Keratinocyte (primary cell): ENCODE measurements at regions not wholly inside any gene's neighbourhood (a gene's known extent, or its start where the extent isn't known, plus 50 kb on each side); places are given as distances from the start of the nearest gene placed in this dataset.

Experiments used
- DNase-seq: peaks from one replicate; pipeline ENCODE4 v3.0.0-alpha.2; 2011; ENCODE audit warnings: low read depth, missing footprints, low spot score
- FAIRE-seq: peaks from 2 replicates; lab custom pipeline; 2011; peaks lifted over from hg19 to GRCh38; lab: Jason Lieb, UNC
- H2AFZ ChIP-seq: 2 replicates; pipeline ENCODE4 v1.6.0; 2012; ENCODE audit warnings: low read length, control low read depth, inconsistent platforms; ENCODE audit not compliant: control insufficient read depth
- H3K27ac ChIP-seq: 2 replicates; pipeline ENCODE4 v1.5.1; 2011; ENCODE audit warnings: low read length; ENCODE audit not compliant: control insufficient read depth, insufficient read depth
- H3K27me3 ChIP-seq: 3 replicates; pipeline ENCODE4 v1.6.0; 2011; ENCODE audit warnings: low read length; ENCODE audit not compliant: control insufficient read depth, insufficient read depth; ENCODE audit errors: extremely low read depth
- H3K36me3 ChIP-seq, 2 experiments: 2 replicates in 1 of 2; 3 replicates in 1 of 2; pipeline ENCODE4 v1.5.1; 2011; ENCODE audit warnings: low read length in 2 of 2, mild to moderate bottlenecking in 1 of 2; ENCODE audit not compliant: control insufficient read depth in 2 of 2, insufficient read depth in 2 of 2; ENCODE audit errors: extremely low read depth in 1 of 2
- H3K4me1 ChIP-seq: 3 replicates; pipeline ENCODE4 v1.5.1; 2011; ENCODE audit warnings: low read length; ENCODE audit not compliant: control insufficient read depth, insufficient read depth; ENCODE audit errors: extremely low read depth
- H3K4me2 ChIP-seq: 3 replicates; pipeline ENCODE4 v1.6.0; 2011; ENCODE audit warnings: low read depth, low read length; ENCODE audit not compliant: control insufficient read depth, insufficient read depth; ENCODE audit errors: extremely low read depth
- H3K4me3 ChIP-seq, 3 experiments: fragments of 200-600 bp in 1 of 3; sonication (generic) in 1 of 3; 2 replicates in 2 of 3; 3 replicates in 1 of 3; pipeline ENCODE4 v1.5.1; 2011 to 2016; ENCODE audit warnings: low read length in 3 of 3, mild to moderate bottlenecking in 3 of 3, control low read depth in 2 of 3, inconsistent platforms in 1 of 3, low read depth in 1 of 3, mixed read lengths in 1 of 3, mixed run types in 1 of 3, moderate library complexity in 1 of 3; ENCODE audit not compliant: control insufficient read depth in 2 of 3, insufficient read depth in 2 of 3; ENCODE audit errors: extremely low read depth in 1 of 3
- H3K79me2 ChIP-seq: 2 replicates; pipeline ENCODE4 v1.6.0; 2012; ENCODE audit warnings: low read length; ENCODE audit not compliant: control insufficient read depth, insufficient read depth
- H3K9ac ChIP-seq: 3 replicates; pipeline ENCODE4 v1.6.0; 2011; ENCODE audit warnings: low read length; ENCODE audit not compliant: control insufficient read depth, insufficient read depth; ENCODE audit errors: extremely low read depth
- H3K9me1 ChIP-seq: 3 replicates; pipeline ENCODE4 v1.6.0; 2011; ENCODE audit warnings: low read length; ENCODE audit not compliant: control insufficient read depth, insufficient read depth; ENCODE audit errors: extremely low read depth
- H3K9me3 ChIP-seq: 2 replicates; pipeline ENCODE4 v1.5.1; 2012; ENCODE audit warnings: low read depth, low read length; ENCODE audit not compliant: control insufficient read depth
- H4K20me1 ChIP-seq: 3 replicates; pipeline ENCODE4 v1.6.0; 2011; ENCODE audit warnings: low read length; ENCODE audit not compliant: control insufficient read depth, insufficient read depth; ENCODE audit errors: extremely low read depth
- CTCF ChIP-seq, 3 experiments: IDR thresholded peaks in 1 of 3; conservative IDR thresholded peaks in 1 of 3; optimal IDR thresholded peaks in 1 of 3; 2 replicates in 2 of 3; 3 replicates in 1 of 3; pipeline versions ENCODE3 to v1.5.1; 2011; ENCODE audit warnings: low read length in 3 of 3, mild to moderate bottlenecking in 3 of 3, moderate library complexity in 2 of 3, control low read depth in 1 of 3, inconsistent platforms in 1 of 3; ENCODE audit not compliant: insufficient read depth in 2 of 3; ENCODE audit errors: extremely low read depth in 1 of 3
- EZH2 ChIP-seq: IDR thresholded peaks from one replicate; pipeline ENCODE4 v1.6.1; 2012; ENCODE audit warnings: inconsistent platforms, mild to moderate bottlenecking, low read length, moderate library complexity
- dilution Hi-C: fragments of 300-500 bp; cut with MboI; formaldehyde crosslinking; loops from one replicate; pipeline ENCODE4 v1.7.0; 2020; ENCODE audit warnings: low sequenced_read_pairs; ENCODE audit not compliant: extremely low pct_ligation_motif_present

- Histone ChIP-seq H3K9ac (no peak overlapping the region), H3K9me1 (no peaks in the 10 kb centered on the region), H3K27me3 (no peaks in the 10 kb centered on the region), H3K27ac (no peak overlapping the region), H4K20me1 (no peaks in the 10 kb centered on the region), H2AFZ (no peak overlapping the region), H3K4me2 (no peak overlapping the region), H3K79me2 (no peaks in the 10 kb centered on the region), H3K9me3 (no peaks in the 10 kb centered on the region), H3K4me1 (no peaks in the 10 kb centered on the region), H3K4me3 (no peak overlapping the region), H3K36me3 (no peaks in the 10 kb centered on the region)
- DNase-seq (no peak), FAIRE-seq (no peak)
- dilution Hi-C loops = no loop called here
- TF ChIP-seq EZH2 = no peak
- TF ChIP-seq CTCF (optimal IDR thresholded peaks at IDR 0.05 in 1 of 3, IDR thresholded peaks at IDR 0.05 in 1 of 3, conservative IDR thresholded peaks at IDR 0.05 in 1 of 3; ENCODE audit: extremely low read depth in 1 of 3, insufficient read depth in 2 of 3, low read length in 3 of 3) = no peak
Measured at GRCh38 chr14:76580399-76580798, 180.9 kb upstream of the VASH1 start.

DNA sequence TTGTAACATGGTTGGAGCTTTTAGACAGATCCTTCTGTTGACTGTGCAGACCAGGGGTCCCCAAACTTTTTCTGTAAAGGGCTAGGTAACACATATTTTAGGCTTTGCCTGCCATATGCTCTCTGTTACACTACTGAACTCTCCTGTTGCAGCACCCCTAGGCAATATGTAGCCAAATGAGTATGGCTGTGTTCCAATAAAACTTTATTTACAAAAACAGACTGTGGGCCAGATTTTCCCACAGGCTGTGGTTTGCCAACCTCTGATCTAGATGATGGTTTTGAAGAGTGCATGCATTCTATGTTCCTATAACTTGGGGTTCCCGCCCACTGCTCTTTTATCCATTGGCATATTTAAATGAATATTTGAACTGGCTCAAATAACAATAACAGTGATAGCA, 180.3 kb upstream of the VASH1 start:
- H3K4me3 ChIP-seq = no peak overlapping the region
- no peaks in the 10 kb centered on the region for H3K4me1 ChIP-seq
- DNase-seq (no peak), FAIRE-seq (no peak)
- dilution Hi-C loops = no loop called here
- no peak overlapping the region for H3K27ac ChIP-seq
- H3K9me3 ChIP-seq = no peaks in the 10 kb centered on the region
- no peak for TF ChIP-seq CTCF (optimal IDR thresholded peaks at IDR 0.05 in 1 of 3, IDR thresholded peaks at IDR 0.05 in 1 of 3, conservative IDR thresholded peaks at IDR 0.05 in 1 of 3; ENCODE audit: extremely low read depth in 1 of 3, insufficient read depth in 2 of 3, low read length in 3 of 3)
- TF ChIP-seq EZH2 = no peak
- H3K27me3 ChIP-seq = no peaks in the 10 kb centered on the region
- H3K79me2 ChIP-seq = no peaks in the 10 kb centered on the region
- no peak overlapping the region for H2AFZ ChIP-seq
- H3K9ac ChIP-seq = no peak overlapping the region
- H3K36me3 ChIP-seq = no peaks in the 10 kb centered on the region
- H3K9me1 ChIP-seq = no peaks in the 10 kb centered on the region
- no peak overlapping the region for H3K4me2 ChIP-seq
- no peaks in the 10 kb centered on the region for H4K20me1 ChIP-seq
